HG02970 (cell line): ENCODE measurements at regions not wholly inside any gene's neighbourhood (a gene's known extent, or its start where the extent isn't known, plus 50 kb on each side); places are given as distances from the start of the nearest gene placed in this dataset.
"Not testable (repeated sequence)": the region's sequence is repeated elsewhere in the genome, so short reads cannot be mapped to it uniquely, and the experiment has no call there.

ENCODE experiments used
- ATAC-seq: cut with Tn5 transposase; IDR thresholded peaks from one replicate; pipeline ENCODE4 v1.9.1; 2021; ENCODE audit warnings: mild to moderate bottlenecking, moderate library complexity, moderate number of reproducible peaks; ENCODE audit not compliant: unreplicated experiment, low FRiP score

GRCh38 chr1:163932901-163933300 is 611.1 kb downstream of the NUF2 start:
- no peak for ATAC-seq

DNA sequence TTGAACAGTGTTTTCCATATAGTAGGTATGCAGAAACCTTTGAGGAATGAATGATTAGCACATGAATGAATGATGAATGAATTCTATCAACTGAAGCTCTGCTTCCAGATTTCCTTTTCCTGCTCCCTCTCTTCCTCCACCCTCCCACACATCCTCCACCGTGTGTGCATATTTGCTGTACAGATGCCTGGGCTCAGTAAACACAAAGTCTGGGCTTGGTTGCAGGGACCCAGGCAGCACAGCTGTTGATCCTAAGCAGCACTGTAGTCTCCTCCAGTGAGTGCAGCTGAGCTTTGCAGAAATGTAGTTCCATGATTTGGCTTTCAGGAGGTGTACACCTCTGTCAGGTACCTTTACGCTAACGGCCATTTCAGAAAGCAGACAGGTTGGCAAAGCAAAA is 611.7 kb downstream of the NUF2 start:
- no peak for ATAC-seq

GRCh38 chr1:163935738-163936374 is 614.1 kb downstream of the NUF2 start:
- ATAC-seq, result no peak

DNA sequence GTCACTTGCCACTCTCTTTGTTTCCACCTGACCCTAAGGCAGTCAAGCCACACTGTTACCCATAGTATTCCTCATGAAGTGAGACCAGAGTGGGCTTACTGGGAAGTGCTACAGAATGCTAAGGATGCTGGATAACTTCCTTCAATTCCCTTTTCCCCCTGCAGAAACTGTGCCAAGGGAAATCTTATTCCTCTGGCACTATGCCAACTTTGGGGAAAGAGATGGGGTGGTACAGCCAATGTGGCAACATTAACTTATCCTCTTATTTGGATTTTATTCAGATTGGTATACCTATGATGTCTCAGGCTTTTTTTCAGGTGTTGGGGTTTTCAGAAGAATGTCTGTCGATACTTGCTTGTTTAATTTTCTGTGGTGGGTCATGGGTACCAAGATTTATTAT is 599.4 kb upstream of the PBX1 start:
- no peak for ATAC-seq

GRCh38 chr1:163970151-163970550 is 588.8 kb upstream of the PBX1 start:
- no peak for ATAC-seq

DNA sequence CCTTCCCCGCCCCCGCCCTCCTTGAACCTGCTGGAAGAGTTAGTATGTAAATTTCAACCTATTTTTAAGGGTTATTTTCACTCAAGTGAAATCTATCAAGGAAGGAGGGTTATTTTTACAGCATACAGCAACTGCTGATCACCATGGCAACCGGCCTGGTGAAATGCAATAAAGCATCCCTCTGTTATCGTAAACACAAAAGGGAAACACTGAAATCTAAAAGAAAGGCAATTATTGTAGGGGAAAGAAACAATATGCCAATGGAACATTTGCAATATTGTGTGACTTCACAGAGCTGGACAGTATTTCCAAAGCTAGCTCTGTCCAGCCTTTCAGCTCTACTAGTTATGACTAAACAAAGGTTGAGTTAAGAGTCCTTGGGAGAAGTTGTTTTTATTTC is 588.3 kb upstream of the PBX1 start:
- no peak for ATAC-seq

GRCh38 chr1:163973586-163973985 is 585.4 kb upstream of the PBX1 start:
- ATAC-seq, result no peak

GRCh38 chr1:163974120-163974519 is 584.9 kb upstream of the PBX1 start:
- no peak for ATAC-seq

- no peak for ATAC-seq
Measured at GRCh38 chr1:163980394-163980793, 578.6 kb upstream of the PBX1 start.

- no peak for ATAC-seq
Measured at GRCh38 chr1:163981500-163982030, 577.4 kb upstream of the PBX1 start.

GRCh38 chr1:163983097-163983496 is 575.9 kb upstream of the PBX1 start:
- no peak for ATAC-seq

DNA sequence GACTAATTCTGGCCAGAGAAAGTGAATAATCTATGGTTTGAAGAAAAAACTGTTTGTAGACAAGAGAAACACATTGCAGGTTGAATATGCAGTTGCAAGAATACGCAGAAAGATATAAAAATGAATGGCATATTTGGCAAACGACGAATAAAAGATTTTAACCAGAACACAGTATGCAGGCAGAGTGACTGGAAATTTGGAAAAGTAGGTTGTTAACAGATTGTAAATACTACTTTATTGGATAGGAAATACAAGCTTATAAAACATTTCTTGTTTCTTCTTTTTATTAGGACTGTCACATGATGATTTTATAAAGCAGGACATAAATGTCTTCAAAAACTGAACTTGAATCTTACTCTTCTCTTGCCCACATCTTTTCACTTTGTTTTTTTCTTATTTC is 573.3 kb upstream of the PBX1 start:
- no peak for ATAC-seq

DNA sequence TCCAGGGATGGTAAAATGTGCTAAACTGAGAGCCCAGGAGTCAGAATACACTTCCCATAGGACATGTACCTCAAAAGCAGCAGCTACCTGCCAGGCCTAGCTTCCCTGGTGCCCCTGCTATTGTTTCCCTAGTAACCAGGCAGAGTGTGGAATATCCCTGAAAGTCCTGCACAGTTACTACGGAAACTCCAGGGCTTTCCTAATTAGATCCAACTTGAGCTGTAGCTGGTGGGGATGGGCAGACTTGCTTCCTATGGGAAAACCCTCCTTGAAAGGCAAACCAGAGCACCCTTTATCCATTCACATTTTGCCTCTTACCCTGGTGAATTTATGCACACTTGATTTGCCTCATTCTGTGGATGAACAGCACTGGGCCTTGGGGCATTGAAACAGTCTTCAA is 559.9 kb upstream of the PBX1 start:
- ATAC-seq, result no peak

DNA sequence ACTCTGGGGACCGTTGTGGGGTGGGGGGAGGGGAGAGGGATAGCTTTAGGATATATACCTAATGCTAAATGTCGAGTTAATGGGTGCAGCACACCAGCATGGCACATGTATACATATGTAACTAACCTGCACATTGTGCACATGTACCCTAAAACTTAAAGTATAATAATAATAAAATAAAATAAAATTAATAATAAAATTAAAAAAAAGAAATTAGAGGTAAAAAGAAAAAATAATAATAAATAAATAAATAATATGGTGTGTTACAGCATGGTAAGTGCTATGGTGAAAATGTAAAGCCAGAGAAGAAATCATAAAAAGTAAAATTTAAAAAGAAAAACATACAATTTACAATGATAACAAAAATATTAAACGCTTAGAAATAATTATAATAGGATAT is 552.8 kb upstream of the PBX1 start:
- not testable (repeated sequence) for ATAC-seq

DNA sequence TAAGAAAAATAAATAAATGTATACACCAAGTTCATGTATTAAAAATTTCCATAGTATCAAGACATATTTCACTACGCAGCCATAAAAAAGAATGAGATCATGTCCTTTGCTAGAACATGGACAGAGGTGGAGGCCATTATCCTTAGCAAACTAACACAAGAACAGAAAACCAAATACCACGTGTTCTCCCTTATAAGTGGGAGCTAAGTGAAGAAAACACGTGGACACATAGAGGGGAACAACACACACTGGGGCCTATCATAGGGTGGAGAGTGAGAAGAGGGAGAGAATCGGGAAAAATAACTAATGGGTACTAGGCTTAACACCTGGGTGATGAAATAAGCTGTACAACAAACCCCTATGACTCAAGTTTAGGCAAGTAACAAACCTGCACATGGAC is 552.4 kb upstream of the PBX1 start:
- no peak for ATAC-seq

GRCh38 chr1:164017239-164017638 is 541.7 kb upstream of the PBX1 start:
- ATAC-seq, result no peak

DNA sequence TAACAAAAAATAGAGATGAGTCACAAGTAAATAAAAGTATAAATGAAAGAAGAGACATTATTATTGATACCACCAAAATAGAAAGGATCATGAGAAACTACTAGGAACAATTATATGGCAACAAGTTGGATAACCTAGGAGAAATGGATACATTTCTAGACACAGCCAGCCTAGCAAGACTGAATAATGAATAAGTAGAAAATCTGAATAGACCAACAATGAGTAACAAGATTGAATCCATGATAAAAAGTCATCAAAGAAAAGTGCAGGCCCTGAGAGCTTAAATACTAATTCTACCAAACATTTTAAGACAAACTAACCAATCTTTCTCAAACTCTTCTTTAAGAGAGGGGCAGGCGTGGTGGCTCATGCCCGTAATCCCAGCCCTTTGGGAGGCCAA is 538.6 kb upstream of the PBX1 start:
- ATAC-seq, result no peak

DNA sequence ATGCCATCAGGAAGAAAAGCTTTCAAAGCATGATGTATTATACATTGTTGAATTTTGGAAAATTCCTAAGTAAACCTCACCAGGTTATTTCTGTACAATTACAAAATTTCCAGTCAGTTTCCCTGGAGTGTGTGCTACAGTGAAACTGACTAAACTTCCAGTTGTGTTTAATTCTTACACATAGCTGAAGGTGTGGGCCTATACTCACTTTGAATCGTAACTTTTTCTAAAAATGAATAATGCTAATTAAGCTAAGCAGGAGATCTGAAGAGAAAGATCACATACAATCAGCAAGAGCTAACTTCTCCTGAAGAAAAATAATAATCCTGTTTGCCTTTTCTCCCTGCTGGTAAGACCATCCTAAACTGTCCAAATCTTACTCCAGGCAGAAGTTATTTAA is 537.2 kb upstream of the PBX1 start:
- ATAC-seq, result no peak

DNA sequence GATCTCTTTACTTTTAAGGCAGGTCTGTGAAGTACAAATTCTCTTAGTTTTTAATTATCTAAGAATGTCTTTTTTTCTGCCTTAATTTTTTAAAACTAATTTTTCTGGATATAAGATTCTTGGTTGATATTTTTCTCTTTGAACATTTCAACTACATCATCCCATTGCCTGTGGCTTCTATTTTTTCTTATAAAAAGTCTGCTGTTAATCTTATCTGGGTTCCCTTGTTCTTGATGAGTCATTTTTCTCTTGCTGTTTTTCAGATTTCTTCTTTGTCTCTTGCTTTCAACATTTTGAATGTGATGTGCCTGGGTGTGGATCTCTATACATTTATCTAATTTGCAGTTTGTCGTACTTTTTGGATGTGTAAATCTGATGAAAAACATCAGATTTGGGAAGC is 525.2 kb upstream of the PBX1 start:
- ATAC-seq, result no peak

- ATAC-seq, result no peak
Measured at GRCh38 chr1:164040754-164041153, 518.2 kb upstream of the PBX1 start.

DNA sequence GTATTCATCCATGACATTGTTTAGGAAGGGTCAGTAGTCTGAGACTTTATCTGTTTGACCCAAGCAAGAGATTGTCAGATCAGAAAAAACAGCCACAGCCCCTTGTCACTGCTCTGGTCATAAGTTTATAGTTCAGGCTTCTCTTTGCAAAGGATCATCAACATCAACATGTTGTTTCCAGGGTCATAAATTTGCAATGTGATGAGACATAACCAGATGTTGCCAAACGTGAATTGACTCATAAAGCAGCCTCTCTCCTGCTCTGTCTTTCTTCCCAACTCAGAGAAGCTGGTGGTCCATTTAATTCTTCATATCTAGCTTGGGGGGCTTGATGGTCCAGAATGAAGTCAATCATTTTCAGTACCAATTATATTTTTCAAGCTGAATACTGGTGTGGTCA is 507.2 kb upstream of the PBX1 start:
- ATAC-seq, result no peak

- no peak for ATAC-seq
Measured at GRCh38 chr1:164054331-164054730, 504.7 kb upstream of the PBX1 start.

DNA sequence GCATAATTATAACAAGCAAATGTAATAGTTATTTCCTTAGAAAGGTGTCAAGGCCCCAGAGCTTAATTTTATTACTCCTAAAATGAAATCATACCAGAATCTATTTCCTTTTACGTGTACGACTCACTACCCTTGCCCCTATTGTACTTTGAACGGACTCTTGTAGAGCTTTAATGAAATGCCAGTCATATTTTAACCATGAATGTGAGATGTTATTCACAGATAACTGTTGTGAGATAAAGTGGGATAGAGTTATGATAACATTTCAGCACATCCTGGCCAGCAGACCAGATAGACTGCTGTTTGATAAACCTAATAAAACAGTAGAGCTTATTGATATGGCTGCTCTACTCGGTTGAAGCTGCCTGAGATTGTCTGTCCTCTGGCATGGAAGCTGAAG is 500.8 kb upstream of the PBX1 start:
- ATAC-seq, result no peak
